ENCODE measurements at regions not wholly inside any gene's neighbourhood (a gene's known extent, or its start where the extent isn't known, plus 50 kb on each side); places are given as distances from the start of the nearest gene placed in this dataset.

- intact Hi-C loops (cut with micrococcal nuclease; ENCODE audit: unreplicated experiment) (no loop called here), in situ Hi-C loops (cut with HindIII; ENCODE audit: extremely low pct_ligation_motif_present, low pct_unique_long_range_greater_than_20kb) (no loop called here)
- Histone ChIP-seq H4K20me1 (ENCODE audit: insufficient read depth, low read length) (no peaks in the 10 kb centered on the region), H2AFZ (ENCODE audit: low read length) (no peak overlapping the region), H3K27me3 (ENCODE audit: control insufficient read depth in 1 of 2, insufficient read depth in 2 of 2, low read length in 2 of 2) (no peaks in the 10 kb centered on the region), H3K36me3 (replicated peaks in 1 of 2; ENCODE audit: control insufficient read depth in 1 of 2, insufficient read depth in 2 of 2, low read length in 2 of 2) (no peaks in the 10 kb centered on the region), H3K79me2 (ENCODE audit: insufficient read depth, low read length) (no peaks in the 10 kb centered on the region), H3K4me1 (ENCODE audit: insufficient read depth, low read length) (no peaks in the 10 kb centered on the region), H3K9ac (ENCODE audit: insufficient read depth, low read depth, low read length) (no peak overlapping the region), H3K27ac (ENCODE audit: extremely low read length, insufficient read depth, low read length) (no peak overlapping the region), H3K4me3 (replicated peaks in 1 of 3; ENCODE audit: insufficient read depth in 1 of 3, low read depth in 2 of 3, low read length in 3 of 3) (no peak overlapping the region), H3K4me2 (ENCODE audit: low read depth, low read length) (no peak overlapping the region), H3K9me3 (ENCODE audit: low read length) (no peaks in the 10 kb centered on the region)
- TF ChIP-seq ZNF747 (CRISPR knock-in tag; IDR thresholded peaks at IDR 0.05; ENCODE audit: borderline replicate concordance), result no peak
- TF ChIP-seq MAFK (conservative IDR thresholded peaks at IDR 0.05 in 1 of 2, IDR thresholded peaks at IDR 0.05 in 1 of 2; ENCODE audit: low read length in 2 of 2), result peak; percentile 39 to 55
- peak; percentile 85; the same call in 1 of the 2 replicates for TF ChIP-seq NFE2 (CRISPR knock-in tag; IDR thresholded peaks at IDR 0.05)
- peak; percentile 57 for TF ChIP-seq MAFF (IDR thresholded peaks at IDR 0.05; ENCODE audit: low read depth, low read length)
- no peak for TF ChIP-seq ZNF776 (CRISPR knock-in tag; IDR thresholded peaks at IDR 0.05)
- TF ChIP-seq ZNF782 (CRISPR knock-in tag; IDR thresholded peaks at IDR 0.05; ENCODE audit: borderline replicate concordance), result no peak
- TF ChIP-seq FOSL2 (CRISPR knock-in tag; IDR thresholded peaks at IDR 0.05), result peak; percentile 80
- no peak for TF ChIP-seq E2F2 (CRISPR knock-in tag; IDR thresholded peaks at IDR 0.05; ENCODE audit: borderline replicate concordance)
- peak; percentile 64 for TF ChIP-seq NFE2L2 (IDR thresholded peaks at IDR 0.05; ENCODE audit: low read length)
- no peak for TF ChIP-seq PAXIP1 (CRISPR knock-in tag; conservative IDR thresholded peaks at IDR 0.05)
- TF ChIP-seq HNF4G (IDR thresholded peaks at IDR 0.05; ENCODE audit: borderline replicate concordance, low read depth, low read length), result no peak
- TF ChIP-seq HNF4G (CRISPR knock-in tag; IDR thresholded peaks at IDR 0.05; ENCODE audit: borderline replicate concordance, low read depth), result no peak
- no peak for TF ChIP-seq SOX5 (CRISPR knock-in tag; IDR thresholded peaks at IDR 0.05; ENCODE audit: borderline replicate concordance)
- TF ChIP-seq CCAR2 (optimal IDR thresholded peaks at IDR 0.05; ENCODE audit: low read depth, low read length), result no peak
- peak; percentile 65; the same call in 1 of the 2 replicates for TF ChIP-seq CEBPB (IDR thresholded peaks at IDR 0.05; ENCODE audit: borderline replicate concordance, low read depth, low read length)
- FAIRE-seq, result no peak
- ChIA-PET POLR2A (no interaction called here), CTCF (ENCODE audit: low intra/inter-chr PET ratio, low total read pairs) (no interaction called here)
- ATAC-seq, result peak; percentile 60; the same call in 2 of the 3 replicates
- DNase-seq (ENCODE audit: low spot score), result peak; percentile 14
- no TSS peak for BruUV-seq (replicated peaks)
- whole genome bisulfite sequencing (ENCODE audit: low lambda C conversion rate), result 6% methylated on average over 5 of the region's 5 CpGs
Observed at GRCh38 chr9:21591221-21592062, 109.3 kb upstream of the IFNE start.

Data from HepG2 (cell line).